H1 (cell line): ENCODE measurements at regions not wholly inside any gene's neighbourhood (a gene's known extent, or its start where the extent isn't known, plus 50 kb on each side); places are given as distances from the start of the nearest gene placed in this dataset.

ENCODE experiments used
- CHD2 ChIP-seq: IDR thresholded peaks from 2 replicates; pipeline ENCODE4 v1.6.1; 2012; ENCODE audit warnings: low read length, improper control_type of control experiment
- CTCF ChIP-seq, 3 experiments: IDR thresholded peaks; 1 replicate in 2 of 3; 2 replicates in 1 of 3; pipeline versions ENCODE4 v1.5.1 to v1.6.1; 2011; ENCODE audit warnings: low read length in 3 of 3, mild to moderate bottlenecking in 3 of 3, inconsistent platforms in 2 of 3, low read depth in 1 of 3, moderate library complexity in 1 of 3; ENCODE audit not compliant: insufficient read depth in 1 of 3; ENCODE audit errors: control extremely low read depth in 1 of 3
- FOSL1 ChIP-seq: IDR thresholded peaks from 2 replicates; pipeline ENCODE4 v1.6.1; 2011; ENCODE audit warnings: mild to moderate bottlenecking, low read depth, low read length, moderate library complexity; ENCODE audit not compliant: insufficient read depth
- HDAC6 ChIP-seq: IDR thresholded peaks from one replicate; pipeline ENCODE4 v1.7.1; 2012; ENCODE audit warnings: low read depth, mild to moderate bottlenecking, inconsistent platforms, low read length, moderate library complexity
- JUND ChIP-seq: IDR thresholded peaks from 2 replicates; pipeline ENCODE4 v1.6.1; 2011; ENCODE audit warnings: mild to moderate bottlenecking, improper control_type of control experiment, low read length
- KDM5A ChIP-seq: fragments of 200-600 bp; IDR thresholded peaks from 2 replicates; pipeline ENCODE4 v1.7.1; 2012; ENCODE audit warnings: mild to moderate bottlenecking, low read length, inconsistent platforms, mixed read lengths
- POLR2A ChIP-seq, 2 experiments: IDR thresholded peaks; 1 replicate in 1 of 2; 2 replicates in 1 of 2; pipeline ENCODE4 v1.6.1; 2011; ENCODE audit warnings: low read depth in 2 of 2, low read length in 2 of 2, mild to moderate bottlenecking in 2 of 2; ENCODE audit errors: control extremely low read depth in 1 of 2
- POLR2AphosphoS5 ChIP-seq: IDR thresholded peaks from 2 replicates; pipeline ENCODE4 v1.6.1; 2011; ENCODE audit warnings: low read depth, low read length
- SIN3A ChIP-seq, 2 experiments: IDR thresholded peaks in 1 of 2; conservative IDR thresholded peaks in 1 of 2; 2 replicates each; pipeline ENCODE4 v1.6.1; 2011 to 2012; ENCODE audit warnings: low read length in 2 of 2, improper control_type of control experiment in 1 of 2, low read depth in 1 of 2, mild to moderate bottlenecking in 1 of 2
- SIX5 ChIP-seq: IDR thresholded peaks from 2 replicates; pipeline ENCODE4 v1.6.1; 2011; ENCODE audit warnings: mild to moderate bottlenecking, low read depth, low read length
- SP4 ChIP-seq: IDR thresholded peaks from 2 replicates; pipeline ENCODE4 v1.6.1; 2012; ENCODE audit warnings: low read length, inconsistent platforms
- SUZ12 ChIP-seq: fragments of 200-600 bp; sonication (generic); IDR thresholded peaks from 2 replicates; pipeline ENCODE4 v1.6.1; 2012; ENCODE audit warnings: mild to moderate bottlenecking, inconsistent platforms, low read length, moderate library complexity, mixed read lengths
- TBP ChIP-seq: IDR thresholded peaks from 2 replicates; pipeline ENCODE4 v1.6.1; 2011; ENCODE audit warnings: low read depth, low read length, improper control_type of control experiment
- YY1 ChIP-seq: IDR thresholded peaks from 2 replicates; pipeline ENCODE4 v1.6.1; 2011; ENCODE audit warnings: low read depth, mild to moderate bottlenecking, low read length

GRCh38 chr7:49119706-49120105 lies 195.4 kb downstream of the CDC14C start:
- TF ChIP-seq SIX5: no peak
- TF ChIP-seq SIN3A (conservative IDR thresholded peaks at IDR 0.05 in 1 of 2, IDR thresholded peaks at IDR 0.05 in 1 of 2; ENCODE audit: low read depth in 1 of 2, low read length in 2 of 2): no peak
- TF ChIP-seq CTCF (IDR thresholded peaks at IDR 0.05; ENCODE audit: control extremely low read depth in 1 of 3, insufficient read depth in 1 of 3, low read depth in 1 of 3, low read length in 3 of 3): no peak
- no peak for TF ChIP-seq HDAC6
- TF ChIP-seq TBP: no peak
- no peak for TF ChIP-seq JUND
- no peak for TF ChIP-seq SUZ12
- TF ChIP-seq FOSL1: no peak
- TF ChIP-seq CHD2: no peak
- TF ChIP-seq POLR2AphosphoS5: no peak
- TF ChIP-seq KDM5A: no peak
- TF ChIP-seq YY1: no peak
- TF ChIP-seq POLR2A (IDR thresholded peaks at IDR 0.05; ENCODE audit: control extremely low read depth in 1 of 2, low read depth in 2 of 2, low read length in 2 of 2): no peak
- TF ChIP-seq SP4: no peak
